ENCODE measurements at regions not wholly inside any gene's neighbourhood (a gene's known extent, or its start where the extent isn't known, plus 50 kb on each side); places are given as distances from the start of the nearest gene placed in this dataset.

DNA sequence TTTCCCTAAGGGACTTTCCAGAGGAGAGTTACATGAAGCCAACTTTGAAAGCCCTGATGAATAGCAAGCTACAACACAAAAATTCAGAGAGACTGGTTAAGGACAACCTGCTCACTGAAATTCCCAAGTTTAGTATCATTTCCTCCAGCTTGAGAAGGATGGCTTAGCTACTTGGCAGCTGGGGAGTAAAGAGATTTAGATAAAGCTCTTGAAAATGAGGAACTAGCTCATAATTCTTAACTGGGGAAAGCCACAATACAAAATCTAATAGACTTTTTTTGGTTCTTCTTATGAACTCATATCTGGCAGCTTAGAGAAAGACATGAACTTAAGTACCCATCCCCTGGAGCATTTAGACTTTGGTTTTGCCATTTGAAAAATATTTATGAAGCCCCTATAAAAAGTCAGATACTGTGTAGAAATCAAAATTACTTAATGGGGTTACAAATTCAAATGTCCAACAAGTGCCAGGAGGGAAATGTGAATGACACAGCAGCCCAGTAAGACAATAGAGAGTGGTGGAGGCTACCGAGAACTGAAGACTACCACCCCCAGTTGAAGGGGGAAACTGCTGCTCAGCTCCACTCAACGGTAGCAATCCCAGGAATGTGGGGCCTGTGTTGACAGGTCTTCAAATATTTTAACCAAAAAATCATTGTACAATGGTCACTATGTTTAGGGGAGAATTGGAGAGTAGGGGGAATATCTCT lies 79.4 kb upstream of the ADRB2 start:
- Histone ChIP-seq H4K8ac (replicated peaks; ENCODE audit: insufficient read length, low read depth, low read length) (no peak overlapping the region), H3K56ac (ENCODE audit: insufficient read length, low read depth, low read length) (no peak overlapping the region), H3K9ac (ENCODE audit: extremely low read depth, insufficient read length, low read length) (no peak overlapping the region), H2BK20ac (ENCODE audit: low read depth, low read length, poor library complexity, severe bottlenecking) (no peak overlapping the region), H2AFZ (ENCODE audit: low read length) (no peak overlapping the region), H3K79me1 (ENCODE audit: insufficient read depth, low read depth, low read length, poor library complexity, severe bottlenecking) (no peaks in the 10 kb centered on the region), H3K18ac (ENCODE audit: insufficient read length, low read depth, low read length) (no peak overlapping the region), H4K20me1 (ENCODE audit: control insufficient read depth, insufficient read depth, insufficient read length) (no peaks in the 10 kb centered on the region), H2BK120ac (ENCODE audit: low read depth, low read length, poor library complexity, severe bottlenecking) (no peak overlapping the region), H3K4me1 (ENCODE audit: insufficient read depth, low read length) (no peaks in the 10 kb centered on the region; the same call in 1 of the 2 replicates), H4K91ac (ENCODE audit: insufficient read length, low read depth, low read length) (no peak overlapping the region), H3K27me3 (ENCODE audit: insufficient read depth, low read length) (no peaks in the 10 kb centered on the region), H3K4ac (ENCODE audit: low read depth, low read length) (no peak overlapping the region), H2BK12ac (ENCODE audit: insufficient read length, low read depth, low read length) (no peak overlapping the region), H3K23ac (ENCODE audit: insufficient read length, low read depth, low read length) (no peak overlapping the region), H2BK15ac (ENCODE audit: low read depth, low read length) (no peak overlapping the region), H3K27ac (ENCODE audit: insufficient read length, low read depth, low read length) (no peak overlapping the region), H3K79me2 (ENCODE audit: insufficient read depth, low read length) (no peaks in the 10 kb centered on the region), H3K23me2 (ENCODE audit: insufficient read length, low read depth, low read length, poor library complexity, severe bottlenecking) (no peaks in the 10 kb centered on the region), H3K9me3 (ENCODE audit: control insufficient read depth, low read depth, low read length) (no peaks in the 10 kb centered on the region), H2BK5ac (ENCODE audit: insufficient read length, low read length) (no peak overlapping the region), H3T11ph (ENCODE audit: low read length) (no peak overlapping the region), H4K5ac (ENCODE audit: insufficient read length, low read depth, low read length) (no peak overlapping the region), H2AK5ac (ENCODE audit: insufficient read length, low read length) (no peak overlapping the region), H3K14ac (ENCODE audit: insufficient read depth, low read length) (no peak overlapping the region), H3K4me2 (ENCODE audit: insufficient read depth, insufficient read length, low read length) (no peak overlapping the region)
- no peak for DNase-seq
- no peaks in the 10 kb centered on the region for H3K36me3 Mint-ChIP-seq (ENCODE audit: insufficient read depth in 1 of 3, low read depth in 3 of 3)
- H3K4me3 Mint-ChIP-seq, result no peak overlapping the region
- WGBS (ENCODE audit: extremely low coverage, insufficient read length, low lambda C conversion rate), result no CpG with 5 or more reads among the region's 2 CpGs
- no peaks in the 10 kb centered on the region for H3K27me3 Mint-ChIP-seq (ENCODE audit: low read depth)
- TF ChIP-seq, protein P1, sequence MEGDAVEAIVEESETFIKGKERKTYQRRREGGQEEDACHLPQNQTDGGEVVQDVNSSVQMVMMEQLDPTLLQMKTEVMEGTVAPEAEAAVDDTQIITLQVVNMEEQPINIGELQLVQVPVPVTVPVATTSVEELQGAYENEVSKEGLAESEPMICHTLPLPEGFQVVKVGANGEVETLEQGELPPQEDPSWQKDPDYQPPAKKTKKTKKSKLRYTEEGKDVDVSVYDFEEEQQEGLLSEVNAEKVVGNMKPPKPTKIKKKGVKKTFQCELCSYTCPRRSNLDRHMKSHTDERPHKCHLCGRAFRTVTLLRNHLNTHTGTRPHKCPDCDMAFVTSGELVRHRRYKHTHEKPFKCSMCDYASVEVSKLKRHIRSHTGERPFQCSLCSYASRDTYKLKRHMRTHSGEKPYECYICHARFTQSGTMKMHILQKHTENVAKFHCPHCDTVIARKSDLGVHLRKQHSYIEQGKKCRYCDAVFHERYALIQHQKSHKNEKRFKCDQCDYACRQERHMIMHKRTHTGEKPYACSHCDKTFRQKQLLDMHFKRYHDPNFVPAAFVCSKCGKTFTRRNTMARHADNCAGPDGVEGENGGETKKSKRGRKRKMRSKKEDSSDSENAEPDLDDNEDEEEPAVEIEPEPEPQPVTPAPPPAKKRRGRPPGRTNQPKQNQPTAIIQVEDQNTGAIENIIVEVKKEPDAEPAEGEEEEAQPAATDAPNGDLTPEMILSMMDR (conservative IDR thresholded peaks at IDR 0.05), result no peak
- H3K27ac Mint-ChIP-seq, result no peak overlapping the region; a peak in 1 of 7 replicates
- no peaks in the 10 kb centered on the region; a peak in 1 of 5 replicates for H3K9me3 Mint-ChIP-seq
- H3K4me1 Mint-ChIP-seq, result peaks cover 7% of the 10 kb centered on the region in 2 experiments

Measured in H9 (cell line).